ENCODE measurements at regions not wholly inside any gene's neighbourhood (a gene's known extent, or its start where the extent isn't known, plus 50 kb on each side); places are given as distances from the start of the nearest gene placed in this dataset.

DNA sequence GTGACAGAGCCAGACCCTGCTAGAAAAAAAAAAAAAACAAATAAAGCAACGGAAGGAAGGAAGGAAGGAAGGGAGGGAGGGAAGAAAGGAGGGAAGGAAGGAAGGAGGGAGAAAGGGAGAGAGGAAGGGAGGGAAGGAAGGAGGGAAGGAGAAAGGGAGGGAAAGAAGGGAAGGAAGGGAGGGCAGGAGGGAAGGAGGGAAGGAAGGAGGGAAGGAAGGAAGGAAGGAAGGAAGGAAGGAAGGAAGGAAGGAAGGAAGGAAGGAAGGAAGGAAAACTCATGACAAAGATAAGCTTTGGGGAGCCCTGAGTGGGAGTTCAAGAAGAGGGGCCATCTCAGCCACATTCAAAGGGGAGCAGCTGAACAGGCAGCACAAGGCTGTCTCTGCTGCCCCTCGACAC, 124.7 kb upstream of the MGMT start (continued):
- TF ChIP-seq, protein P1, sequence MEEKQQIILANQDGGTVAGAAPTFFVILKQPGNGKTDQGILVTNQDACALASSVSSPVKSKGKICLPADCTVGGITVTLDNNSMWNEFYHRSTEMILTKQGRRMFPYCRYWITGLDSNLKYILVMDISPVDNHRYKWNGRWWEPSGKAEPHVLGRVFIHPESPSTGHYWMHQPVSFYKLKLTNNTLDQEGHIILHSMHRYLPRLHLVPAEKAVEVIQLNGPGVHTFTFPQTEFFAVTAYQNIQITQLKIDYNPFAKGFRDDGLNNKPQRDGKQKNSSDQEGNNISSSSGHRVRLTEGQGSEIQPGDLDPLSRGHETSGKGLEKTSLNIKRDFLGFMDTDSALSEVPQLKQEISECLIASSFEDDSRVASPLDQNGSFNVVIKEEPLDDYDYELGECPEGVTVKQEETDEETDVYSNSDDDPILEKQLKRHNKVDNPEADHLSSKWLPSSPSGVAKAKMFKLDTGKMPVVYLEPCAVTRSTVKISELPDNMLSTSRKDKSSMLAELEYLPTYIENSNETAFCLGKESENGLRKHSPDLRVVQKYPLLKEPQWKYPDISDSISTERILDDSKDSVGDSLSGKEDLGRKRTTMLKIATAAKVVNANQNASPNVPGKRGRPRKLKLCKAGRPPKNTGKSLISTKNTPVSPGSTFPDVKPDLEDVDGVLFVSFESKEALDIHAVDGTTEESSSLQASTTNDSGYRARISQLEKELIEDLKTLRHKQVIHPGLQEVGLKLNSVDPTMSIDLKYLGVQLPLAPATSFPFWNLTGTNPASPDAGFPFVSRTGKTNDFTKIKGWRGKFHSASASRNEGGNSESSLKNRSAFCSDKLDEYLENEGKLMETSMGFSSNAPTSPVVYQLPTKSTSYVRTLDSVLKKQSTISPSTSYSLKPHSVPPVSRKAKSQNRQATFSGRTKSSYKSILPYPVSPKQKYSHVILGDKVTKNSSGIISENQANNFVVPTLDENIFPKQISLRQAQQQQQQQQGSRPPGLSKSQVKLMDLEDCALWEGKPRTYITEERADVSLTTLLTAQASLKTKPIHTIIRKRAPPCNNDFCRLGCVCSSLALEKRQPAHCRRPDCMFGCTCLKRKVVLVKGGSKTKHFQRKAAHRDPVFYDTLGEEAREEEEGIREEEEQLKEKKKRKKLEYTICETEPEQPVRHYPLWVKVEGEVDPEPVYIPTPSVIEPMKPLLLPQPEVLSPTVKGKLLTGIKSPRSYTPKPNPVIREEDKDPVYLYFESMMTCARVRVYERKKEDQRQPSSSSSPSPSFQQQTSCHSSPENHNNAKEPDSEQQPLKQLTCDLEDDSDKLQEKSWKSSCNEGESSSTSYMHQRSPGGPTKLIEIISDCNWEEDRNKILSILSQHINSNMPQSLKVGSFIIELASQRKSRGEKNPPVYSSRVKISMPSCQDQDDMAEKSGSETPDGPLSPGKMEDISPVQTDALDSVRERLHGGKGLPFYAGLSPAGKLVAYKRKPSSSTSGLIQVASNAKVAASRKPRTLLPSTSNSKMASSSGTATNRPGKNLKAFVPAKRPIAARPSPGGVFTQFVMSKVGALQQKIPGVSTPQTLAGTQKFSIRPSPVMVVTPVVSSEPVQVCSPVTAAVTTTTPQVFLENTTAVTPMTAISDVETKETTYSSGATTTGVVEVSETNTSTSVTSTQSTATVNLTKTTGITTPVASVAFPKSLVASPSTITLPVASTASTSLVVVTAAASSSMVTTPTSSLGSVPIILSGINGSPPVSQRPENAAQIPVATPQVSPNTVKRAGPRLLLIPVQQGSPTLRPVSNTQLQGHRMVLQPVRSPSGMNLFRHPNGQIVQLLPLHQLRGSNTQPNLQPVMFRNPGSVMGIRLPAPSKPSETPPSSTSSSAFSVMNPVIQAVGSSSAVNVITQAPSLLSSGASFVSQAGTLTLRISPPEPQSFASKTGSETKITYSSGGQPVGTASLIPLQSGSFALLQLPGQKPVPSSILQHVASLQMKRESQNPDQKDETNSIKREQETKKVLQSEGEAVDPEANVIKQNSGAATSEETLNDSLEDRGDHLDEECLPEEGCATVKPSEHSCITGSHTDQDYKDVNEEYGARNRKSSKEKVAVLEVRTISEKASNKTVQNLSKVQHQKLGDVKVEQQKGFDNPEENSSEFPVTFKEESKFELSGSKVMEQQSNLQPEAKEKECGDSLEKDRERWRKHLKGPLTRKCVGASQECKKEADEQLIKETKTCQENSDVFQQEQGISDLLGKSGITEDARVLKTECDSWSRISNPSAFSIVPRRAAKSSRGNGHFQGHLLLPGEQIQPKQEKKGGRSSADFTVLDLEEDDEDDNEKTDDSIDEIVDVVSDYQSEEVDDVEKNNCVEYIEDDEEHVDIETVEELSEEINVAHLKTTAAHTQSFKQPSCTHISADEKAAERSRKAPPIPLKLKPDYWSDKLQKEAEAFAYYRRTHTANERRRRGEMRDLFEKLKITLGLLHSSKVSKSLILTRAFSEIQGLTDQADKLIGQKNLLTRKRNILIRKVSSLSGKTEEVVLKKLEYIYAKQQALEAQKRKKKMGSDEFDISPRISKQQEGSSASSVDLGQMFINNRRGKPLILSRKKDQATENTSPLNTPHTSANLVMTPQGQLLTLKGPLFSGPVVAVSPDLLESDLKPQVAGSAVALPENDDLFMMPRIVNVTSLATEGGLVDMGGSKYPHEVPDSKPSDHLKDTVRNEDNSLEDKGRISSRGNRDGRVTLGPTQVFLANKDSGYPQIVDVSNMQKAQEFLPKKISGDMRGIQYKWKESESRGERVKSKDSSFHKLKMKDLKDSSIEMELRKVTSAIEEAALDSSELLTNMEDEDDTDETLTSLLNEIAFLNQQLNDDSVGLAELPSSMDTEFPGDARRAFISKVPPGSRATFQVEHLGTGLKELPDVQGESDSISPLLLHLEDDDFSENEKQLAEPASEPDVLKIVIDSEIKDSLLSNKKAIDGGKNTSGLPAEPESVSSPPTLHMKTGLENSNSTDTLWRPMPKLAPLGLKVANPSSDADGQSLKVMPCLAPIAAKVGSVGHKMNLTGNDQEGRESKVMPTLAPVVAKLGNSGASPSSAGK (IDR thresholded peaks at IDR 0.05), result no peak
- TF ChIP-seq MCM2 (IDR thresholded peaks at IDR 0.05; ENCODE audit: low read depth) (no peak), EWSR1 (IDR thresholded peaks at IDR 0.05; ENCODE audit: borderline replicate concordance, low read depth, partially characterized antibody) (no peak), PRMT5 (CRISPR knock-in tag; IDR thresholded peaks at IDR 0.05) (no peak), MEIS2 (IDR thresholded peaks at IDR 0.05; ENCODE audit: partially characterized antibody) (no peak), TAL1 (IDR thresholded peaks at IDR 0.05) (no peak), ZNF3 (CRISPR knock-in tag; IDR thresholded peaks at IDR 0.05) (no peak), KLF16 (IDR thresholded peaks at IDR 0.05) (no peak)
- TF ChIP-seq, protein P2, sequence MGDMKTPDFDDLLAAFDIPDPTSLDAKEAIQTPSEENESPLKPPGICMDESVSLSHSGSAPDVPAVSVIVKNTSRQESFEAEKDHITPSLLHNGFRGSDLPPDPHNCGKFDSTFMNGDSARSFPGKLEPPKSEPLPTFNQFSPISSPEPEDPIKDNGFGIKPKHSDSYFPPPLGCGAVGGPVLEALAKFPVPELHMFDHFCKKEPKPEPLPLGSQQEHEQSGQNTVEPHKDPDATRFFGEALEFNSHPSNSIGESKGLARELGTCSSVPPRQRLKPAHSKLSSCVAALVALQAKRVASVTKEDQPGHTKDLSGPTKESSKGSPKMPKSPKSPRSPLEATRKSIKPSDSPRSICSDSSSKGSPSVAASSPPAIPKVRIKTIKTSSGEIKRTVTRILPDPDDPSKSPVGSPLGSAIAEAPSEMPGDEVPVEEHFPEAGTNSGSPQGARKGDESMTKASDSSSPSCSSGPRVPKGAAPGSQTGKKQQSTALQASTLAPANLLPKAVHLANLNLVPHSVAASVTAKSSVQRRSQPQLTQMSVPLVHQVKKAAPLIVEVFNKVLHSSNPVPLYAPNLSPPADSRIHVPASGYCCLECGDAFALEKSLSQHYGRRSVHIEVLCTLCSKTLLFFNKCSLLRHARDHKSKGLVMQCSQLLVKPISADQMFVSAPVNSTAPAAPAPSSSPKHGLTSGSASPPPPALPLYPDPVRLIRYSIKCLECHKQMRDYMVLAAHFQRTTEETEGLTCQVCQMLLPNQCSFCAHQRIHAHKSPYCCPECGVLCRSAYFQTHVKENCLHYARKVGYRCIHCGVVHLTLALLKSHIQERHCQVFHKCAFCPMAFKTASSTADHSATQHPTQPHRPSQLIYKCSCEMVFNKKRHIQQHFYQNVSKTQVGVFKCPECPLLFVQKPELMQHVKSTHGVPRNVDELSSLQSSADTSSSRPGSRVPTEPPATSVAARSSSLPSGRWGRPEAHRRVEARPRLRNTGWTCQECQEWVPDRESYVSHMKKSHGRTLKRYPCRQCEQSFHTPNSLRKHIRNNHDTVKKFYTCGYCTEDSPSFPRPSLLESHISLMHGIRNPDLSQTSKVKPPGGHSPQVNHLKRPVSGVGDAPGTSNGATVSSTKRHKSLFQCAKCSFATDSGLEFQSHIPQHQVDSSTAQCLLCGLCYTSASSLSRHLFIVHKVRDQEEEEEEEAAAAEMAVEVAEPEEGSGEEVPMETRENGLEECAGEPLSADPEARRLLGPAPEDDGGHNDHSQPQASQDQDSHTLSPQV (IDR thresholded peaks at IDR 0.05), result no peak
- TF ChIP-seq, protein P3, sequence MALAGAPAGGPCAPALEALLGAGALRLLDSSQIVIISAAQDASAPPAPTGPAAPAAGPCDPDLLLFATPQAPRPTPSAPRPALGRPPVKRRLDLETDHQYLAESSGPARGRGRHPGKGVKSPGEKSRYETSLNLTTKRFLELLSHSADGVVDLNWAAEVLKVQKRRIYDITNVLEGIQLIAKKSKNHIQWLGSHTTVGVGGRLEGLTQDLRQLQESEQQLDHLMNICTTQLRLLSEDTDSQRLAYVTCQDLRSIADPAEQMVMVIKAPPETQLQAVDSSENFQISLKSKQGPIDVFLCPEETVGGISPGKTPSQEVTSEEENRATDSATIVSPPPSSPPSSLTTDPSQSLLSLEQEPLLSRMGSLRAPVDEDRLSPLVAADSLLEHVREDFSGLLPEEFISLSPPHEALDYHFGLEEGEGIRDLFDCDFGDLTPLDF (CRISPR knock-in tag; IDR thresholded peaks at IDR 0.05), result no peak

Data from K562 (cell line).